HG02763 (cell line): ENCODE measurements at regions not wholly inside any gene's neighbourhood (a gene's known extent, or its start where the extent isn't known, plus 50 kb on each side); places are given as distances from the start of the nearest gene placed in this dataset.
"Not testable (repeated sequence)": the region's sequence is repeated elsewhere in the genome, so short reads cannot be mapped to it uniquely, and the experiment has no call there.

ENCODE experiments used
- ATAC-seq: cut with Tn5 transposase; IDR thresholded peaks from one replicate; pipeline ENCODE4 v1.9.1; 2021; ENCODE audit warnings: mild to moderate bottlenecking, moderate library complexity; ENCODE audit not compliant: unreplicated experiment

- ATAC-seq = no peak
Measured at GRCh38 chr14:40410708-40411107, 978.5 kb upstream of the FBXO33 start.

GRCh38 chr14:40402957-40403356 lies 970.7 kb upstream of the FBXO33 start:
- ATAC-seq = no peak

GRCh38 chr14:40398981-40399380 lies 966.7 kb upstream of the FBXO33 start:
- ATAC-seq = no peak

- ATAC-seq = no peak
Measured at GRCh38 chr14:40394634-40395340, 962.6 kb upstream of the FBXO33 start.

GRCh38 chr14:40393143-40393542 lies 960.9 kb upstream of the FBXO33 start:
- no peak for ATAC-seq

- no peak for ATAC-seq
Measured at GRCh38 chr14:40386433-40386832, 954.2 kb upstream of the FBXO33 start.

GRCh38 chr14:40374221-40374620 lies 942.0 kb upstream of the FBXO33 start:
- no peak for ATAC-seq

GRCh38 chr14:40371011-40371410 lies 938.8 kb upstream of the FBXO33 start:
- no peak for ATAC-seq

GRCh38 chr14:40368314-40368713 lies 936.1 kb upstream of the FBXO33 start:
- no peak for ATAC-seq

GRCh38 chr14:40367717-40368116 lies 935.5 kb upstream of the FBXO33 start:
- no peak for ATAC-seq

- no peak for ATAC-seq
Measured at GRCh38 chr14:40365305-40365704, 933.1 kb upstream of the FBXO33 start.

- no peak for ATAC-seq
Measured at GRCh38 chr14:40362856-40363255, 930.6 kb upstream of the FBXO33 start.

GRCh38 chr14:40354754-40355153 lies 922.5 kb upstream of the FBXO33 start:
- ATAC-seq = no peak

- ATAC-seq = not testable (repeated sequence)
Measured at GRCh38 chr14:40348104-40348503, 915.9 kb upstream of the FBXO33 start.

GRCh38 chr14:40347675-40348074 lies 915.4 kb upstream of the FBXO33 start:
- no peak for ATAC-seq

- no peak for ATAC-seq
Measured at GRCh38 chr14:40346275-40346674, 914.0 kb upstream of the FBXO33 start.

- ATAC-seq = no peak
Measured at GRCh38 chr14:40345334-40345733, 913.1 kb upstream of the FBXO33 start.

- ATAC-seq = no peak
Measured at GRCh38 chr14:40340708-40341107, 908.5 kb upstream of the FBXO33 start.

- ATAC-seq = no peak
Measured at GRCh38 chr14:40336846-40337245, 904.6 kb upstream of the FBXO33 start.

- not testable (repeated sequence) for ATAC-seq
Measured at GRCh38 chr14:40326519-40326918, 894.3 kb upstream of the FBXO33 start.

GRCh38 chr14:40318211-40318719 lies 886.0 kb upstream of the FBXO33 start:
- ATAC-seq = no peak

- ATAC-seq = no peak
Measured at GRCh38 chr14:40317690-40318089, 885.5 kb upstream of the FBXO33 start.

- no peak for ATAC-seq
Measured at GRCh38 chr14:40312296-40312695, 880.1 kb upstream of the FBXO33 start.
